NCI-H2196 treated with DMSO at 0.1 percent for 48 hours (cell line): ENCODE measurements at regions not wholly inside any gene's neighbourhood (a gene's known extent, or its start where the extent isn't known, plus 50 kb on each side); places are given as distances from the start of the nearest gene placed in this dataset.
"Not testable (repeated sequence)": the region's sequence is repeated elsewhere in the genome, so short reads cannot be mapped to it uniquely, and the experiment has no call there.

Source experiments
- DNase-seq: peaks from one replicate; lab custom pipeline; 2025; ENCODE audit not compliant: unreplicated experiment; lab: John Stamatoyannopoulos, UW

DNA sequence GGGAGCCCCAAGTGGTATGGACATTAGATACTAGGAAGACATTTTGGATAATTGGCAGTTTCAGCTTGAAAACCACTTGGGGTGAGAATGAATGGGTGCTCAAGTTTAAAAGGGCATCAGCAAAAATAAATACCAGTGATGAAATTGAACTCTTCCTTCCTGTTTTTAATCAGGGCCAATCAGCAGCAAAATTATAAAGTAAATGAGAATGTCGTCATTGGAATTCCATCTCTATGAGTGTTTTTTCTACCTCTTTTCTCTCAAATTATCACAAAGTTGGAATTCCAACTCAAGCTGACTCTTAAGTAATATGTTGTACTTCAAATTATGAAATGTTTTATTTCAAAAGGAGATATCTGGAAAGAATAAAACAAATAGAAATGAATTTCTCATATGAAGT lies 730.6 kb downstream of the METTL15 start:
- no peak for DNase-seq

DNA sequence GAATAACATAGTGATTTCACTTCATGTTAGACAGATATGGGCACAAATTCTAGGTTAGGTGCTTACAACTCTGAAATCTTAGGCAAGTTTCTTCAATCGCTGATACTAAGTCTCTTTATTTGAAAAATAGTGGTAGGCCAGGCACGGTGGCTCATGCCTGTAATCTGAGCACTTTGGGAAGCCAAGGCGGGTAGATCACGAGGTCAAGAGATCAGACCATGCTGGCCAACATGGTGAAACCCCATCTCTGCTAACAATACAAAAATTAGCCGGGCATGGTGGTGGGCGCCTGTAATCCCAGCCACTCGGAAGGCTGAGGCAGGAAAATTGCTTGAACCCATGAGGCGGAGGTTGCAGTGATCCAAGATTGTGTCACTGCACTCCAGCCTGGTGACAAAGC lies 729.4 kb downstream of the METTL15 start:
- DNase-seq, result no peak

DNA sequence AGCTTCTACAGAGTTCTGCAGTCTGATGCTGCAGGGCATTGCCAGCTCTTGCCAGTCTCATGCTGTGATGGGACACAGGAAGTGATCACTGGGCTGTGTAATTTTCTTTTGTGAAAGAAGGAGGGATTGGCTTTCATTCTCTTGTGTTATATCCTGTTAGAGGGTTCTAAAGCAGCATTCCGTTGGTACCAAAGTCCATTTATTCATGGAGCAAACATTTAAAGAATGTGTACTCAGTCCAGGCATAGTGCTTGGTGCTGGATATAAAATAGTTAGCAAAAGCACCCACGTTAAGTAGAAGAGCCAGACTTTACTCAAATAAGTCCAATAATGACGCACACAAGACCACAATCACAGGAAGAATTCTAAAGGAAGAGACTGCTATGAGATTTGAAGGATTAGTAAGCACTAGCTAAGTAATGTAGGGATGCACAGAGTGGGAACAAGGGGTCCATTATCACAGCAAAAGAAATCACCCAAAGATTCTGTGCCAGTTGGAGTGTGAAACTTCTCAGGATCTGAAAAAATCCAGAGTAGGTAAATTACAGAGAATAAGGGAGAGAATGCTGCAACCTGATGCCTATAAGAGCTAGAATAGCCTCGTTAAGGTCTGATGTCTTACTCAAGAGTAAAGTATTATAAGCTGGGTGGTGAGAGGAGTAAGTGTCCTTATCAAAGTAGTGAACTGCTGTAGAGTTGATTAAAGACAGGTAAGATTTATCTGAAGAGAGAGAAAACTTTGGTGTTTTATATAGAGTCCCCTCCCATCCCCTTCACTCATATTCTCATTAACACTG lies 728.3 kb downstream of the METTL15 start:
- DNase-seq, result no peak

DNA sequence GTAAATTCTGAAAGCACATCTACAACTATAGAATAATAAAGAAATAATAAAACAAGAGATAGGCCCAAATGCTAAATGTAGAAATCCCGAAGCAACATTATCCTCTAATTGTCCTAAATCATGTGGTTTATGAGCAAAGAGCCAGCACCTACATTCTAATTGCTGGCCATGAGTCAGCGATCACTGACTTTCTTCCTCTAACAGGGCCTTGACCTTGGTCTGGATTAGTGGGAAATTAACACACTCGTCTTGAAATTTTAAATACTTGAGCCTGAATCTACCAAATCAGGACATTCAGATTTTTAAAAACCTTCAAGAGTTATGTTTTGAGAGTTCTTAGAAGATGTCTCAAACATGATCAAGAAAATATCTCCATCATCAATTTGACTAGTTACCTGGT lies 727.6 kb downstream of the METTL15 start:
- no peak for DNase-seq

DNA sequence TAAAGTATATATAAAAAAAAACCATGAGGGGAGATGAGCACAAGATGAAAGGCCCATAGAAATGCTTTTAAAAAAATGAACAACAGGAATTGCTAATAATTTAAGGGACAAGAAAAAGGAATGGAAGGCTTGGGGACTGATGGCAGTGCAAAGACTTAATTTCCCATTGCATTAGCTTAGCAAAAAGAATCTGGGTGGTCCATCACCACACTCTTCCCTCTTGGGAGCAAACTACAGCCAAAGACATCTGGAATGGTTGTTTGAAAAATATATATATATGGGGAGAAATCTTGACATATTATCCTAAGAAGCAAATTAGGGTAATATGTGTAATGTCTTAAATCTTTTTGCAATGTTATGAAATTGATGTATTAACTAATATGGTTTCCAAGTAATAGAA lies 727.1 kb downstream of the METTL15 start:
- no peak for DNase-seq

DNA sequence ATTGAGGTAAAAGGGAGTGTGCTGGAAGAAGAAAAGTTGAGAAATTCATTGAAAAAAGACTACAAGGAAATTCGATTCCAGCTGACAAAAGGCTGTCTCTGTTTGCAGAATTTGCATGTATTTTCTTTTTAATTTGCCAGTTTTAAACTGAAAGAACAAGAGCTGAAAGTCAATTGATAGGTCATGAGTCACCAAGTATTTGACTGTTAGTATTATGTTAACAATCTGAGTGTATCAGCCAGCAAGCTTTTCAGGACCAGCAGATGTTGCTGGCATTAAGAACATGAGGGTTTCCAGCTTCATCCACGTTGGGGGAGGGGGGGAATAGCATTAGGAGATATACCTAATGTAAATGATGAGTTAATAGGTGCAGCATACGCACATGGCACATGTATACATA lies 726.7 kb downstream of the METTL15 start:
- DNase-seq, result no peak

DNA sequence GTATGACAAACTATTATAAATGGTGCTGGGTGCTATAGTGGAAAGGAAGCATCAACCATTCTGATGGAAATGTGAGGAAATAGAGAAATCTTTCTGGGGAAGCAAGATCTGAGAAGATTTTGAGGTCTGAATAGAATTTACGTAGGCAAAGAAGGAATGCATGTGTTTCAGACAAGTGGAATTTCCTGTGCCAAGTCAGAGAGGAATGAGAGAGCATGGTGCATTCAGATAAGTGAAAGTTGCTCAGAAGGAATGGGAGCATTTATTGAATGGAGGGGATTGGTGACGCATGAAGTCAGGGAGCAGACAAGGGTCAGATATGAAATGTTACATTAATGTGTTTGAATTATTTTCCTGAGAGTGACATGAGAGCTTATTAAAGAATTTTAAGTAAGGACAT lies 725.5 kb downstream of the METTL15 start:
- no peak for DNase-seq

DNA sequence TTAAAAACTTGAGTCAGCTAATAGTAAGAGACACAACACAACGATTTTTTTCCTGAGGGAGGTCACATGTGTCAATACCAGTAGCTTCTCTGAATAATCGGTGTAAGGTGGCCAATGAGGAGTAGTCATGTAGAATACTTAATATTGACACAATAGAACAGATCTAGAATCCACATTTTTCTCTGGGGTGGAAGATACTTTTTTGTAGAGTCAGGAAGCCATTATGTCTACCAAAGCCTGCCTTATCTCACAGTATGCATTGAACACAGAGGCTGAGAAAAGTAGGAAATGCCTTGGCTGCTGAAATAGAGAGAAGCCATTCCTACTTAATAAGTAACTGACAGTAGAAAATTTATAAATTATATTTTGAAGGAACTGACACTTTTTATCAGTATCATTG lies 725.0 kb downstream of the METTL15 start:
- no peak for DNase-seq

DNA sequence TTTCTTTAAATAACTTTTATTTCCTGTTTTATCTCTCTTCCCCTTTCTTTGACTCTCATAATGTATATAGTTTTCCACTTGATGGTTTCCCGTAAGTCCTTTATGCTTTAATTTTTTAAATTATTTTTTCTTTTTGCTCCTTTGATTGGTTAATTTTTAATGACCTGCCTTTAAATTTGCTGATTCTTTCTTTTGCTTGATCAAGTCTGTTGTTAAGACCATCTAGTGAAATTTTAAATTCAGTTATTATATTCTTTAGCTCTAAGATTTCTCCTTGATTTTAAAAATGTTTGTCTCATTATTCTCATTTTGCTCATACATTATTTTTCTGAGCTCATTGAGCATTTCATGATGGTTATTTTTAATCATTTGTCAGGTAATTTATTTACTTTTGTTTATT lies 718.6 kb downstream of the METTL15 start:
- DNase-seq, result no peak

DNA sequence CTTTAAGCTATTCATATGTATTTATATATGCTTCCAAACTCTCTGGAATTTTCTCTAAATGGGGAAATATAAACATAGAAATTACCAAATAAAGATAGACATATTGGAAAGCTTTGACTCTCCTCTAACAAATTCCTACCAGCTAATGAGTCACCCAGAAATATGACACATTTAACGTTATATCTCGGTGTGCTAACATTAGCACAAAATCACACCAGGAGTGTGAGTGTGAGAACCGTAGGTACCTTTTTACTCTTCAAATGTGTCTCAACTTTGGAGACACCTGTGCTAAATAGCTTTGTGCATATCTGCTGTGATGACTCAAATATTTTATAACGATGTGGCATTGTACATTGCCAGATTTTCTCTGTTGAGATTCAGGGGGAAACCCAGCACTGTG lies 714.4 kb downstream of the METTL15 start:
- DNase-seq, result no peak

DNA sequence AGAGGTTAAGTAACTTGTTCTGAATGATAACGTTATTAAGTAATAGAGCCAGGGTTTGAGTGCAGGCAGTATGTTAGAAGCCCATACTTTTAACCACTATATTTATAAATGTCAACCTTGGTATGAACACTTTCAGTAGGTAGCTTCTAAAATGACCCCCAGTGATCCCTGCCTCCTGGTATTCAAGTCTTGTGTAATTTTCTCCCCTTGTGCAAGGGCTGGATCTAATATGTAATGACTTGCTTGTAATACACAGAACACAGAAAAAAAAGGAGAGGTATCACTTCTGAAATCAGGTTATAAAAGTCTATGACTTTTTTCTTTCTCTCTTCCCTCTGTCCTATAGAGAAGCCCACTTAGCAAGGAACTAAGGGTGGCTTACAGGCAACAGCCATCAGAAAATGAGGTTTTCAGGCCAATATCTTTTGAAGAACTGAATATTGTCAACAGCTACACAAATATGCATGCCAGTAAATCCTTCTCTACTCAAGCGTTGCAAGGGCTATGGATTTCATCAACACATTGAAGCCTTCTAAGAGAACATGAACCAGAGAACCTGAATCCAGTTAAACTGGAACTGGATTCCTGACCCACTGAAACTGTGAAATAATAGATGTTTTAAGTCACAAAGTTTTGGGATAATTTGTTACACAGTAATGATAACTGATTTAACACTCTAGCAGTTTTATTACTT lies 712.3 kb downstream of the METTL15 start:
- DNase-seq, result no peak

DNA sequence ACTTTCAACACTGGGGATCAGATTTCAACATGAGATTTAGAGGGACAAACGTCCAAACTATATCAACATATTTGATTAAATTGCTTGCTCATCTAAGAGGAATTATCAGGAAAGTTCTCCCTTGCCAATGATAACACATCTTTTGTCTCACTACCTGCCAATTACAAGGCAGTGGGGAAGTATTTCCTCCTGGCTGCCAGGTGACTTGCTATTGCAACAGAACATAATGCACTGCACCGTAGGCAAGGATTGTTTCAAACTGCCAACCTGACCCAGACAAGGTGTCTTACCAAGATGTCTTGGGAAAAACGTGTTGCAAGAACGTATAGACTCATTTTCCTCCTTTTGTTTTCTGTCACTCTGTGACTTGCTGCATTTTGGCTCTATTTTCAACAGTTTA lies 711.6 kb downstream of the METTL15 start:
- no peak for DNase-seq

DNA sequence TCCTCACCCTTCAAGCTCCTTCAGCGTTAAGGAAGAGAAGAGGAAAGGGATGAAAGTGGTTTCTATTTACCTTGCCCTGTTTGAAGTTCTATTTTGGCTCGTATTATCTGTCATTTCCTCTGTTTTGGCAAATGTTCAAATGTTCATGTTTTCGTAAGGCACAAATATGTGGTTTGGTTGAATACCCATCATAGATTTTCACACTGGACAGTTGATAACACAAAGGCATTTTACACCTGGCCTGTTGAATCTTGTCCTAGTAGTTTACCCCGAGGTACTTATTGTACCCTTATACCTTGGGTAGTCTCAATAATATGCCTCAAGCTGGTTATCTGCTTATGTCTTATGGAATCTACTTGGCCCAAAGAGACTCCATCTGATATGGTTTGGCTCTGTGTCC lies 706.9 kb downstream of the METTL15 start:
- DNase-seq, result no peak

DNA sequence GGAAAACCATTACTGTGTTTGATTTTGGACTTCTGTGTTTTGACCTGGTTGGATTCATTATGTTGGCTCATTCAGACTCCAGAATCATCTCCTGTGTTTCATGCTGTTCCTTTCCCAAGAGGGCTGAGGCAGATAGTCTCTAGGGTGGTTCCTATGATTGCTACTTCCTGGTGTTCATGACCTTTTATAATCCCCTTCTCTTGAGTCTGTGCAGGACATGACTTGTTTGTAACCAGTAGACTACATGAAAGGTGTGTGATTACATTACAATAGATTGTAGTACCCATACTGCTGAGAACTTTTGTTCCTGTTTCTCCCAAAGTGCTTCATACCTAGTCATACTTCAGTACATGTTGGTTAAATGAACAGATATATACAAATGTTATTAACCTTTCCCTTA lies 700.6 kb downstream of the METTL15 start:
- no peak for DNase-seq

DNA sequence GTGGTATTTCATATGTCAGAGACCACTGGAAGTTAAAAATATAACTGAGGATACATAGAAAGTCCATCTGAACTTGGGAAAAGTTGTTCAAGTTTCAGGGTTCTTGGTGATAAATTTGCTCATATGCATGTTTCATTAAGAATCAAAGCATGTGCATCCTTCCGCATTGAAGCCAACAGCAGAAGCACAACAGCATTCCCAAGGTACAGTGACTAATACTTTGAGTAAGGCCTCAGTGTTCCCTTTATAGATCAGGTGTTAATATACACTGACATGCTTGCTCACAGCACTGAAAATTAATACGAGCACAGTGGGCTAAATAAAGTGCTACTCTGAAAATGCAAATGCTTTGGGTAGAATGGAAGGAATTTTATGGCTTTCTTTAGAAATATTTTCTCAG lies 691.1 kb downstream of the METTL15 start:
- DNase-seq, result no peak

DNA sequence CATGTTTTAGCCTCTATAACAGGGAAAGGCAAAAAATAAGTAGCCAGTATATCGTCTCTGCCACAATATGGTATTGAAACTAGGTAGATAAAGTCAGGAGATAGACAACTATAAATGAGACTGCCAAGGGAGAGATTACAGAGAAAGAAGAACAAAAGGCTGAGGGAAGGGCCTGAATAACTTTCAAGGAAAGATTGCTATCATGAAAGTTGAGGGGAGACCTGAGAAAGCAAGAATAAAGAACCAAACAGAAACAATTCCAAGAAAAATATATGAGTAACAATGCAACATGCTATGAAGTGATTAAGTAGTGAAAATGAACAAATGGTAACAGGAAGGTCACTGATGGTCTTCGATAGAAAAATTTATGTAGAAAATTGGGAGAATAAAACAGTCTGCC lies 690.1 kb downstream of the METTL15 start:
- no peak for DNase-seq

DNA sequence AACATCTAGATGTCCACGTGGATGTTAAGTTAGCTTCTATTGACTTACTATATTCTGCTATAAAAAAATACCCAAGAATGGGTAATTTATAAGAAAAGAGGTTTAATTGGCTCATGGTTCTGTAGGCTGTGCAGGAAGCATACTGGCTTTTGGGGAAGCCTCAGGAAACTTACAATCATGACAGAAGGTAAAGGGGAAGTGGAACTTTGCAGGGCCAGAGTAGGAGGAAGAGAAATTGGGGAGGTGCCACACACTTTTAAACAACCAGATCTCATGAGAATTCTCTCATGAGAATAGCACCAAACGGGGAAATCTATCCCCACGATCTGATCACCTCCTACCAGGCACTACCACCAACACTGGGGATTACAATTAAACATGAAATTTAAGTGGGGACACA lies 689.3 kb downstream of the METTL15 start:
- no peak for DNase-seq

DNA sequence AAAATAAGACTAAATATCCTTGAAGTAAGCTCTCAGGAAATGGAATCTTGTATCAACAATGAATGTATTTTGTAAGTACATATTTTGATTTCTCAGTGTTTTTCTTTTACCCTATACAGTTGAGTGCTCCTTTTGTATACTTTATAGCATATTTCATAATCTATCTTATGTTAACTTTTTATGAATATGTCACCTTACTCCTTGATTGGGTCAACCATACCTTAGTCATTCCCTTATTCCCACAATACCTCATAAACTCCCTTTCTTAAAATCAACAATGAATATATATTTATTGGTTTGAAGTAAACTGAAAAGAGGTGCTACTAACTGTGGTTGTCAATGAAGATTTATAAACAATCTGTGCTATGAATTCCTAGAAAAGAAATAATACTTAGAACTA lies 686.2 kb downstream of the METTL15 start:
- no peak for DNase-seq

DNA sequence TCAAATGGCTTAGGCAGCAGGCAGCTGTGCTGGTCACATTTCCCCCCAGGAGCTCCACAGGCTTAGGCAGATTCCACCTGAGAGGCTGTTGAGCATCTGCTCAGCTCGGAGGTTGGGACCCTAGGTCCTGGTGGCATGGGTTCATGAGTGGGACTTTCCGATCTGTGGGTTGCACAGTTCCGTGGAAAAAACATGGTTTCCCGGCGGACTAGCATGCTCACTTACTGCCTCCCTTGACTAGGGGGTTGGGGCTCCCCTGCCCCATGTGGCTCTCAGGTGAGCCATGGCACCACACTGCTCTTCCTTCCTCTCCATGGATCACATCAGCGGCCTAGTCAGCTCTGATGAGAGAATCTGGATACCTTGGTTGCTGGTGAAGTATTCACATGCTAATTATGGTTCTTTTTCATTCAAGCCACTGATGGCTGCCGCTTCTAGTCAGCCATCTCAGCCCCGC lies 685.1 kb downstream of the METTL15 start:
- DNase-seq, result no peak

DNA sequence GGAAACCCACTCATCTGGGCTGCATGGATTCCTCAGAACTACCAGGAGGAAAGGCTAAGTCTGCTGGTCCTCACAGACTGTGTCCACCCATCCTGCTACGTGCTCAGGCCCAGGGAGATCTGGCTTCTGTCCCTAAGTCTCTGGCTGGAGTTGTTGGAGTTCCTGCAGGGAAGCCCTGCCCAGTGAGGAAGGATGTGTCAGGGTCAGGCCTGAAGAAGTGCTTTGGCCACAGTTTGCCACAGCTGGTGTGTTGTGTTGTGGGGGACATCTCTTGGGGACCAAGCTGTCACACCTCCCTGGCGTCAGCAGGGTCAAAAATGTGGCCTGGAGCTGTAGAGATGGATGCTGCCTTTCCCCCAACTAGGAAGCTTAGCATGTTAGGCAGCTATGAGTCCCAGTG lies 684.7 kb downstream of the METTL15 start:
- DNase-seq, result no peak

DNA sequence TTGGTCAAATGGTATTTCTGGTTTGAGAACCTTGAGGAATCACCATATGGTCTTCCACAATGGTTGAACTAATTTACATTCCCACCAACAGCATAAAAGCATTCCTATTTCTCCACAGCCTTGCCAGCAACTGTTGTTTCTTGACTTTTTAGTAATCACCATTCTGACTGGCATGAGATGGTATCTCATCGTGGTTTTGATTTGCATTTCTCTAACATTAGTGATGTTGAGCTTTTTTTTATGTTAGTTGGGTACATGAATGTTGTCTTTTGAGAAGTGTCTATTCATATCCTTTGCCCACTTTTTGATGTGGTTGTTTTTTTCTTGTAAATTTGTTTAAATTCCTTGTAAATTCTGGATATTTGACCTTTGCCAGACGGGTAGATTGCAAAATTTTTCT lies 679.7 kb downstream of the METTL15 start:
- DNase-seq, result not testable (repeated sequence)

DNA sequence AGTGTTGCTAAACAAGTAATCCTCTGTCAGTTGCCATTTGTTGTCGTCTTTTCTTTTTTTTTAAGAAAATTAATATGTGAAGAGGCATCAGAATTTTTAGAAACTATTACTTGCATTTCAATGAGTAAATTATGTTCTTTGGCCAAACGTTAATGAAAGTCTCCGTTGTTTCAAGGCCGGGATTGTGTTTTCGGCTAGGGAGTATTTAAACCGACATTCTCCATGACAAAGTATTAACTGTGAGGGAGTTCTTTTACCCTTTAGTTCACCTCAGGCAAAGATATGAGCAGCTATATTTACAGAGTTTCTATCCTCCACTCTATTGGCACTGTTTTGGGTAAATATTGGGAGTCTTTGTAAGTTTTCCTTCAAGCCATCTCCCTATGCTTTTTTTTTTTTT lies 668.9 kb downstream of the METTL15 start:
- no peak for DNase-seq

DNA sequence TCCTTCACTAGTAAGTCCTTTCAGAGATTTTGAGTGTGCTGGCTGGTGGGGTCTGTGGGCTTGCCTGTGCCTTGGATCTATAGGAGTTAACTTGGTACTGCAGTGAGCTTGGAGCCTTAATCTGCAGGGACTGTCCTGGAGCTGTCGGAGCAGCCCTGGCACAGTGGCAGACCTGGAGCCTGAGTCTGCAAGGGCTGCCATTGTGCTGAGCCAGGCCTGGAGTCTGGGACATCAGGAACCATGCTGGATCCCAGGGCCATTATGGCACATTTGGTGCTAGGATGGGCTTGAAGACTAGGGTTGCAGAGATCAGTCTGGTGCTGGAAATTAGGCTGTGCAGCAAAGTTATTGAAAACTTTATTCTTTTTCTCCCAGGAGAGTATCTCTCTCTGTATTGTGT lies 665.4 kb downstream of the METTL15 start:
- no peak for DNase-seq
